KMS-11 (cell line): ENCODE measurements at regions not wholly inside any gene's neighbourhood (a gene's known extent, or its start where the extent isn't known, plus 50 kb on each side); places are given as distances from the start of the nearest gene placed in this dataset.
"Not testable (repeated sequence)": the region's sequence is repeated elsewhere in the genome, so short reads cannot be mapped to it uniquely, and the experiment has no call there.

Experiments used
- H2AFZ ChIP-seq: fragments of 200-600 bp; sonication (generic); 2 replicates; pipeline ENCODE4 v1.6.1; 2016; ENCODE audit warnings: antibody characterized with exemption, mixed run types, low read depth
- H3K27ac ChIP-seq: fragments of 200-600 bp; sonication (generic); 2 replicates; pipeline ENCODE4 v1.6.1; 2016; ENCODE audit warnings: mild to moderate bottlenecking, mixed run types
- H3K27me3 ChIP-seq: fragments of 200-600 bp; sonication (generic); 2 replicates; pipeline ENCODE4 v1.6.1; 2017; ENCODE audit warnings: mild to moderate bottlenecking, low read depth, mixed run types, moderate library complexity; ENCODE audit not compliant: insufficient read depth
- H3K36me3 ChIP-seq: fragments of 200-600 bp; sonication (generic); 2 replicates; pipeline ENCODE4 v1.6.1; 2017; ENCODE audit warnings: mild to moderate bottlenecking, mixed run types; ENCODE audit not compliant: insufficient read depth
- H3K4me1 ChIP-seq: fragments of 200-600 bp; sonication (generic); 2 replicates; pipeline ENCODE4 v1.6.1; 2016; ENCODE audit warnings: mild to moderate bottlenecking, low read depth, mixed run types; ENCODE audit not compliant: poor library complexity, severe bottlenecking
- H3K4me2 ChIP-seq: fragments of 200-600 bp; sonication (generic); 2 replicates; pipeline ENCODE4 v1.7.0; 2016; ENCODE audit warnings: mild to moderate bottlenecking, mixed run types
- H3K4me3 ChIP-seq: fragments of 200-600 bp; sonication (generic); IDR thresholded peaks from 2 replicates; pipeline ENCODE4 v1.6.1; 2017; ENCODE audit warnings: low read depth, low read length, mixed read lengths; ENCODE audit not compliant: insufficient read depth
- H3K79me2 ChIP-seq: fragments of 200-600 bp; sonication (generic); 2 replicates; pipeline ENCODE4 v1.6.1; 2016; ENCODE audit warnings: low read depth, mixed run types; ENCODE audit not compliant: insufficient read depth
- H3K9ac ChIP-seq: fragments of 200-600 bp; sonication (generic); 2 replicates; pipeline ENCODE4 v1.6.1; 2016; ENCODE audit warnings: mild to moderate bottlenecking, mixed run types
- H4K20me1 ChIP-seq: fragments of 200-600 bp; sonication (generic); 2 replicates; pipeline ENCODE4 v1.6.1; 2016; ENCODE audit warnings: mild to moderate bottlenecking, mixed run types; ENCODE audit not compliant: insufficient read depth
- CTCF ChIP-seq: fragments of 200-600 bp; sonication (generic); conservative IDR thresholded peaks from 2 replicates; pipeline ENCODE4 v1.6.1; 2017; ENCODE audit warnings: low read depth, mild to moderate bottlenecking, antibody characterized with exemption, low read length, moderate library complexity, mixed read lengths

DNA sequence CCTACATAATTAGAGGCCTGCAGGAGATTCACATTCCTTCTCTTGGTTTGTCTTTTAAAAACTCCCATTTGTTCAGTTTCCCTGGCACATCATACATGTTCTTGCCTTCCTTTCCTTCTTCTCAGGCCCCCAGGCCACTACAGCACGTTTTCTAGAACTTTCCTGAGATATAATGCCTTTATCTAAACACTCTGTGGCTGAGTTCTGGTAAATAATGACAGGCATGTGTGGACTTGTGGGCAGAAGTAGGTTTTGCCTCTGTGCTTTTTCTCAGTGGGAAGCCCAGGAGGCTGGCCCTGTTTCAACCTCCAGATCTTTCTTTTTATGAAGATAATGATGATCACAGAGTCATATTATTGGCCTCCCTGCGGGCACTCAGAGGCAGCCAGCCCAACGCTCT lies 117.2 kb downstream of the TMX1 start:
- no peak overlapping the region for H3K9ac ChIP-seq
- no peaks in the 10 kb centered on the region for H3K4me1 ChIP-seq
- H2AFZ ChIP-seq = no peak overlapping the region
- no peaks in the 10 kb centered on the region for H4K20me1 ChIP-seq
- H3K36me3 ChIP-seq = no peaks in the 10 kb centered on the region
- no peaks in the 10 kb centered on the region for H3K79me2 ChIP-seq
- no peak overlapping the region for H3K4me3 ChIP-seq
- H3K4me2 ChIP-seq = no peak overlapping the region
- no peaks in the 10 kb centered on the region for H3K27me3 ChIP-seq
- TF ChIP-seq CTCF = no peak
- no peak overlapping the region for H3K27ac ChIP-seq

DNA sequence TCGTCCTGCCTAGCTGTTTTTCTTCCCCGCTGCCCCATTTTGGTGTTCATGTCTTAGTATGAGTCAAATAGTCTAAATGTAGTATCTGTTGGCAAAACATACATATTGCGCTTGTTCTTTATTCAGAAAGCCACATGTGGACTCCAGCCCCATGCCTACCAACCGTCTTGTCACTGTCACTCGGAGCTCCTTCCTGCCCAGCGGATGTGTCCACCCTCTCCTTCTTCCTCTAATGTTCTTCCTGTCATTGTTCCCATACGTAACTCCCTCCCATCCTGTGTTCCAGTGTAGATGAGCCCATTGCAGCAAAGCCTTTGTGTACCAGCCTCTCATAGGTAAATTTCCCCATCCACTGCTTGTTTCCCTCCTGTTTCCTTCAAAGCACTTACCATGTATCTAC lies 120.5 kb downstream of the TMX1 start:
- H3K4me3 ChIP-seq = no peak overlapping the region
- no peak for TF ChIP-seq CTCF
- no peaks in the 10 kb centered on the region for H3K79me2 ChIP-seq
- no peaks in the 10 kb centered on the region for H3K27me3 ChIP-seq
- no peak overlapping the region for H2AFZ ChIP-seq
- no peaks in the 10 kb centered on the region for H4K20me1 ChIP-seq
- H3K4me1 ChIP-seq = no peaks in the 10 kb centered on the region
- H3K36me3 ChIP-seq = no peaks in the 10 kb centered on the region
- H3K4me2 ChIP-seq = no peak overlapping the region
- H3K9ac ChIP-seq = no peak overlapping the region
- no peak overlapping the region for H3K27ac ChIP-seq

- no peak for TF ChIP-seq CTCF
- Histone ChIP-seq H3K4me3 (no peak overlapping the region), H3K4me2 (no peak overlapping the region), H3K36me3 (no peaks in the 10 kb centered on the region), H3K27me3 (no peaks in the 10 kb centered on the region), H3K79me2 (no peaks in the 10 kb centered on the region), H3K27ac (no peak overlapping the region), H4K20me1 (no peaks in the 10 kb centered on the region), H2AFZ (no peak overlapping the region), H3K4me1 (no peaks in the 10 kb centered on the region), H3K9ac (no peak overlapping the region)
These were observed 125.4 kb downstream of the TMX1 start for GRCh38 chr14:51365241-51365965.

- H3K27ac ChIP-seq, H3K36me3 ChIP-seq, H3K79me2 ChIP-seq, H3K4me3 ChIP-seq, H3K27me3 ChIP-seq, H3K4me2 ChIP-seq, H3K9ac ChIP-seq, H2AFZ ChIP-seq, H3K4me1 ChIP-seq, H4K20me1 ChIP-seq: not testable (repeated sequence)
These were observed 126.4 kb downstream of the TMX1 start for GRCh38 chr14:51366460-51366859.

GRCh38 chr14:51366866-51367599 lies 127.0 kb downstream of the TMX1 start:
- not testable (repeated sequence) for H3K4me3 ChIP-seq, H3K27ac ChIP-seq, H2AFZ ChIP-seq, H3K27me3 ChIP-seq, H3K9ac ChIP-seq, H3K4me2 ChIP-seq, H3K79me2 ChIP-seq, H3K36me3 ChIP-seq, H3K4me1 ChIP-seq, H4K20me1 ChIP-seq
